GM19468 (cell line): ENCODE measurements at regions not wholly inside any gene's neighbourhood (a gene's known extent, or its start where the extent isn't known, plus 50 kb on each side); places are given as distances from the start of the nearest gene placed in this dataset.
"Not testable (repeated sequence)": the region's sequence is repeated elsewhere in the genome, so short reads cannot be mapped to it uniquely, and the experiment has no call there.

Experiments
- ATAC-seq: cut with Tn5 transposase; IDR thresholded peaks from one replicate; pipeline ENCODE4 v1.9.1; 2021; ENCODE audit warnings: mild to moderate bottlenecking, moderate library complexity, moderate number of reproducible peaks; ENCODE audit not compliant: unreplicated experiment; ENCODE audit errors: extremely low read depth

GRCh38 chrX:3911012-3911411, 197.6 kb upstream of the PRKX start:
- not testable (repeated sequence) for ATAC-seq

- not testable (repeated sequence) for ATAC-seq
Measured at GRCh38 chrX:3910611-3911010, 197.2 kb upstream of the PRKX start.

- not testable (repeated sequence) for ATAC-seq
Measured at GRCh38 chrX:3905522-3906258, 192.2 kb upstream of the PRKX start.

GRCh38 chrX:3902222-3902621, 188.8 kb upstream of the PRKX start:
- ATAC-seq: not testable (repeated sequence)

GRCh38 chrX:3896755-3897154, 183.3 kb upstream of the PRKX start:
- ATAC-seq: not testable (repeated sequence)

GRCh38 chrX:3882553-3882920, 169.1 kb upstream of the PRKX start:
- ATAC-seq: not testable (repeated sequence)

GRCh38 chrX:3881898-3882552, 168.6 kb upstream of the PRKX start:
- peak; percentile 97 for ATAC-seq

- not testable (repeated sequence) for ATAC-seq
Measured at GRCh38 chrX:3881255-3881895, 167.9 kb upstream of the PRKX start.

- ATAC-seq: not testable (repeated sequence)
Measured at GRCh38 chrX:3876393-3876792, 162.9 kb upstream of the PRKX start.

- not testable (repeated sequence) for ATAC-seq
Measured at GRCh38 chrX:3875638-3876037, 162.2 kb upstream of the PRKX start.

- ATAC-seq: not testable (repeated sequence)
Measured at GRCh38 chrX:3872226-3872879, 158.9 kb upstream of the PRKX start.

- not testable (repeated sequence) for ATAC-seq
Measured at GRCh38 chrX:3867067-3867831, 153.8 kb upstream of the PRKX start.

GRCh38 chrX:3858332-3858731, 144.9 kb upstream of the PRKX start:
- ATAC-seq: not testable (repeated sequence)

- ATAC-seq: peak; percentile 96
Measured at GRCh38 chrX:3843522-3844145, 130.2 kb upstream of the PRKX start.

GRCh38 chrX:3842822-3843521, 129.5 kb upstream of the PRKX start:
- peak; percentile 29 for ATAC-seq

GRCh38 chrX:3838754-3839153, 125.3 kb upstream of the PRKX start:
- ATAC-seq: not testable (repeated sequence)

- not testable (repeated sequence) for ATAC-seq
Measured at GRCh38 chrX:3837958-3838643, 124.7 kb upstream of the PRKX start.

GRCh38 chrX:3837211-3837610, 123.8 kb upstream of the PRKX start:
- not testable (repeated sequence) for ATAC-seq
